Stimulated activated naive CD8-positive, alpha-beta T cell treated with anti-CD3 and anti-CD28 coated beads, Interleukin-15, Interleukin-2, amounts not matched to agents 100 U/mL and 50 U/mL, for 24 hours (primary cell): ENCODE measurements at regions not wholly inside any gene's neighbourhood (a gene's known extent, or its start where the extent isn't known, plus 50 kb on each side); places are given as distances from the start of the nearest gene placed in this dataset.
"Not testable (repeated sequence)": the region's sequence is repeated elsewhere in the genome, so short reads cannot be mapped to it uniquely, and the experiment has no call there.

Experiments used
- ATAC-seq: fragments of 150-1000 bp; cut with Tn5 transposase; one replicate; pipeline ENCODE4 v1.10.0; 2021
- DNase-seq: peaks from one replicate; pipeline ENCODE4 v3.0.0; 2021

DNA sequence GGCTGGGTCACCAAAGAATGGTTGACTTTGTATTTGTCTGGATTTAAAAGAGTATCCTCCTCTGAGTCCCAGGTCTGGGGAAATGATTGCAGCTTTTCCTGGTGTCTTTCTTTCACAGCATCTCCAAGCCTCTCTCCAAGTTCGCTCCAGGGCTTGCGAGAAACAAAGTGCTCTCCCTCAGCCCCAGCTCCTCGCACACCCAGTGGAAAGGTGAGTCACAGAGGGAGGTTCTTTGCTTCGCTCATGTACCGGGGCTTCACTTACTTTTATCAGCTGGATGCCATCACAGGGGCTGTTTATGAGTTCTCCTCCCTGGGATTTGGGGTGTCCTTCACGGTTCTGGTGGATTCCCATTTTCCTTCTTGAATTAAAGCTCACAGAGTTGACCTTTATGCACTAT, 252.2 kb upstream of the PLPP4 start:
- no peak for DNase-seq
- ATAC-seq, result no peak

- ATAC-seq (no peak), DNase-seq (no peak)
Measured at GRCh38 chr10:120205368-120206018, 251.5 kb upstream of the PLPP4 start.

DNA sequence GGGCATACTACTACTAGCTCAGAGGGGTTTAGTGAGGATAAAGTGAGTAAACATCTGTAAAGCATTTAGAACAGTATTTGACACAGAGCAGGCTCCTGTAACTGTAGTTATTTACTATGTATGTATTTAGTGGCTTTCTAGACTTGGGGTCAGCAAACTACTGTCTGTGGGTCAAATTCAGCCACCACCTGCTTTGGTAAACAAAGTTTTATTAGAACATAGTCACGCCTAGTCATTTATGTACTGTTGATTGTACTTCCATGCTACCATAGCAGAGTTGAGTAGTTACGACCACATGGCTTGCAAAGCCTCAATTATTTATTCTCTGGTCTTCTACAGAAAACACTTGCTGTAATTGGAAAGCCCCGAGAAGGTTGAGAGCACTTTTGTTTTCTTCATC, 248.5 kb upstream of the PLPP4 start:
- ATAC-seq (no peak), DNase-seq (no peak)

DNA sequence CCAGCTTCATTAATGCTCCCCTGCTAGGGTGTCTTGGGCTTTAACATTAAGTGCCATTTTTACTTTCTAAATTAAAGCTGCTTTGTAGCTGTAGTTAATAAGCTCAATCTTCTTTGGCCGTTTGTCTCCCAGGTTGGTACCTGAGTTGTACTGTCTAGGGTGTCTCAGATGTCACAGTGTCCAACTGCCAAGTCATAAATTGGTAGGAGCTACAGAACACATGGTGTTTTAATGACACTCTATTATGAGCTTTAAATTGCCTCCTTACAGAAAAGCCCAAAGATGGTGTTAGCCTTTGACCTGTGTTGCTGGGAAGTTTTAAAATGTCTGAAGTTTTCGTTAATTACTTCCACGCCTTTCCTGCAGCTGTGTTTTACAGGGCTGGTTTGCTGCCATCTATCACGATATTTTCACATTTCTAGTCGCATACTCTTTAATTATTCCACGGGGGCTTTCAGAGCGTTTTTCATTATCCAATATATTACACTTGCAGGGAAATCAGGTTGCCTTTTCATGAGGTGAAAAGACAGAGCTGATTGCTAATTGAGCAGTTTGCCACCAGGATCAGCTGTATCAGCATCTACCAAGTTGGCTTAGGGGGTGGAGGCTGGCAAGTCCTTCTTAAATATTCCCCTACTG, 247.8 kb upstream of the PLPP4 start:
- ATAC-seq (no peak), DNase-seq (no peak)

- no peak for DNase-seq
- no peak for ATAC-seq
Measured at GRCh38 chr10:120212275-120212674, 244.8 kb upstream of the PLPP4 start.

GRCh38 chr10:120213283-120213682, 243.7 kb upstream of the PLPP4 start:
- not testable (repeated sequence) for DNase-seq, ATAC-seq

- DNase-seq (no peak), ATAC-seq (no peak)
Measured at GRCh38 chr10:120217736-120218135, 239.3 kb upstream of the PLPP4 start.

DNA sequence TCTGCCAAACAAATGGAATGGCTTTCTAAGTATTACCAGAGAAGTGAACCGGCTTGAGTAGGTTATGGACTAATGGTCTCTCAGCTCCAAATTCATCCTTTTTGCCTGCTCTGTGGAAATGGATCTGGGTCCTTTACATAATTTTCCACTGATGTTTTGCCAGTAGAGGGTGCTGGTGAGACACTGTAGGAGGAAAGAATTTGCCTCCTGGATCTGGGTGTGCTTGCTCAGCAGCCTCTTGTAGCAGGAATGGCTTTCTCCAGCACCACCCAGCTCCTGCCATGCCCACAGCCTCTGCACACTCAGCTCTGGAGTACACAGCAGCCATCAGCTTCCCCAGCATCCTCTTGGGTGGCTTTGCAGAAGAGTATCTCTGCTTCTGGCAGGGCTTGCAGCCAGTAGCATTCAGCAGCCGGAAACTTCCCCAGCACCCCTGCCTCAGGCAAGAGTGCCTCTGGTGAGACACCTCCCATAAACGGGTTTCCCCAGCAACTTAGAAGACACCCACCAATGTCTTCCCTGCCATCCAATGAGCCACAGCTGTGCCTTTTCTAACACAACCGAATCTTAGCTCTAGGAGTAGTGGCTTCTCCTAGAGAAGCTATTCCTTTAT, 235.0 kb upstream of the PLPP4 start:
- DNase-seq, result peak; percentile 6
- ATAC-seq, result no peak

DNA sequence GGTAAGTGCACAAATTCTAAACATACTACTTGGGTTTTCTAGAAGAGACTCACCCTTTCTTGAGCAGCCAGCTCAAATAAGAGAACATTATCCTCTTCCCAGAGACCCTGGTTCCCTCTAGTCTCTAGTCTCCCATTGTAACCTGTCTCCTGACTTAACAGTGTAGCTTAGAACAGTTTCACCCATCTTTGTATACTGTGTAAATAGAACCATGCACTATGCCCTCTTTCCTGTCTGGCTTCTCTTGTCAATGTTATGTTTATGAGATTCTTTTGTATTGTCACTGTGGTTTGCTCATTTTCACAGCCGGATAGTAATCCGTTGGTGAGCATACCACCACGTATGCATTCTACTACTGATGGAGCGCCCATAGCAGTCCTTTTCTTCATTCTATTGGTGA, 227.4 kb upstream of the PLPP4 start:
- no peak for ATAC-seq
- DNase-seq, result no peak

- not testable (repeated sequence) for DNase-seq, ATAC-seq
Measured at GRCh38 chr10:120239695-120240094, 217.3 kb upstream of the PLPP4 start.

DNA sequence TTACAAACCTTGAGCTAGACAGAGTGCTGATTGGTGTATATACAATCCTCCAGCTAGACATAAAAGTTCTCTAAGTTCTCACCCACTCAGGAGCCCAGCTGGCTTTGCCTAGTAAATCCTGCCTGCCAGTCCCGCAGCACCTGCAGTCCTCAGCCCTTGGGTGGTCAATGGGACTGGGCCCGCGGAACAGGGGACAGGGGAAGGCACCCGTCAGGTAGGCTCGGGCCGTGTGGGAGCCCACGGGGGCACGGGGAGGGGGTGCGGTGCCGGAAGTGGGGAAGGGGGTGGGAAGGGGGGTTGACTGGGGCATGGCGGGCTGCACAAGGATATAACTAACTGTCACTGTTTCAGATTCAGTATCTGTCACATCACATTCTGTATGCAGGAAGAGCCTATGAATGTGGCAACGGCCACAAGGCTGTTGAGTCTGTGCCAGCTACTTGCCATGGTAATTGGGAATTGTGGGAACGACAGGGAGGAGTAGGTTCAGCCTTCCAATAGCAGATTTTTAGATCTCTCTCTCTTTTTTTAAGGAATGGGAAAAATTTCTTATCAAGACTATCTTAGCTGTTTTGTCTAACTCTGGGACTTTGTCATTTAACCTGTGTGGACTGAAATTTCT, 205.1 kb upstream of the PLPP4 start:
- DNase-seq, result no peak
- no peak for ATAC-seq

DNA sequence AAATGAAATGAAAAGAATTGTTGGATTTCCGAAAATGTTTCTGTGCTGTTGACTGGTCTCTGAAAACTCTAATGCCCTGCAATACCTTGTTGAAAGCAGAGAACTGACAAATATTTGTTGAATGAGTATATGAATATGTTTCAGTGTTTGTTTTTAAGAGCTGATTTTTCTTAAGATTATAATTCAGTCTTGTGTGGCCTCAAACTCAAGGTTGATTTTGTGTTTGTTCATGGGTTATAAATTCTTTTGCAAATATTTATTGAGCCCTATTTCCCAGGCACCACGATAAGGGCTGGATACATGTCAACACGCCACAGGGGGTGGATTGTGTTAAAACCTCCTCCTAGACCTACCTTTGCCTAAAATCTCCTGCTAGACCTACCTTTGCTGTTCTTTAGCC, 203.9 kb upstream of the PLPP4 start:
- ATAC-seq (no peak), DNase-seq (no peak)

GRCh38 chr10:120260456-120260855, 196.6 kb upstream of the PLPP4 start:
- DNase-seq (no peak), ATAC-seq (no peak)

- DNase-seq, result no peak
- no peak for ATAC-seq
Measured at GRCh38 chr10:120262857-120263547, 194.0 kb upstream of the PLPP4 start.

GRCh38 chr10:120266022-120266421, 191.0 kb upstream of the PLPP4 start:
- DNase-seq, result no peak
- ATAC-seq, result no peak

GRCh38 chr10:120270906-120271305, 186.1 kb upstream of the PLPP4 start:
- no peak for DNase-seq
- no peak for ATAC-seq

DNA sequence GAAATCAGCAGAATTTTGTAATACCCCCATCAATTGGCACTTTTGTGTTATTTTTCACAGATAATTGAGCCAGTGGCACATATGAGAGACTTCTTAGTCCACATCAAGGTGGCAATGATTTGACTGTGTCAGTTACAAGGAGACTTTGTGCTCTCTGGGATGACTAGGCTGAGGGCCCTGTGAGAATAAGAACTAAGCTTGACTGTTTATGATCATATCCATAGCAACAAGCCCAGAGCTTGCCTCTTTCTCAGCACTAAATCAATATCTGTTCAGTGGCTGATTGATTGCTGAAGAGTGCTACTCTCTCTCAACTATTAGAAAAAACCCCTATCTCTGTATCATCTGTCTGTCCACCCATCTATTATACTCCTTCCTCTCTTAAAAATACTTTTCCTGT, 185.3 kb upstream of the PLPP4 start:
- no peak for ATAC-seq

DNA sequence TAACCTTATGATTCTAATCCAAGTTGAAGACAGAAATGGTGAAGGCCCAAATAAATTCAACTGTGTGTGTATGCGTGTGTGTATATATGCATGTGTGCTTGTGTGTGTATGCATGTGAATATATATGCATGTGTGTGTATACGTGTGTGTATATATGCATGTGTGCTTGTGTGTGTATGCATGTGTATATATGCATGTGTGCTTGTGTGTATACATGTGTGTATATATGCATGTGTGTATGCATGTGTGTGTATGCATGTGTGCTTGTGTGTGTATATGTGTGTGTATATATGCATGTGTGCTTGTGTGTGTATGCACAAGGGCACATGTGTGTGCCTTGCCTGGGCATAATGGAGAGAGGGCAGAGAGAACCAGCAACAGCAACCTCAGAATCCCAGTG, 184.7 kb upstream of the PLPP4 start:
- no peak for DNase-seq
- ATAC-seq, result no peak

More for the DNA sequence above, 185.3 kb upstream of the PLPP4 start:
- no peak for DNase-seq

DNA sequence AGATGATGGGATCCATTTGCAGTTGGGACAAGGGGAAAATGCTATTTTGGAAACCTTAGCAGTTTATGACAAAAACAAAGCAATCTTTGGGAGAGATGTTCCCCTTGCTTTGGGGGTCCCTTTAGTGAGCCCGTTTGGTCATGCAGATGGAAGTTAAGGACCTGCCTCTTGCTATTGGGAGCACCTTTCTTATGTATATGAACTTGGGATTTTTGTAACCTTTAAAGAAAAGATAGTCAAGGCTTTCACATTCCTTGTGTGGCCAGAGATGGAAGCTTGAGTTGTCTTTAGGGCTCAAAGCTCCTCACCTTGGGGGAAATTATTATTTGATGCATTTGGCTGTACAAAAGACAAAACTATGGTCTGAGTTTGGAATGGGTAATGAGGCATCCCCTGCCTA, 179.0 kb upstream of the PLPP4 start:
- DNase-seq (no peak), ATAC-seq (no peak)

GRCh38 chr10:120279196-120279595, 177.8 kb upstream of the PLPP4 start:
- no peak for ATAC-seq
- DNase-seq, result no peak

- DNase-seq (no peak), ATAC-seq (no peak)
Measured at GRCh38 chr10:120282421-120282820, 174.6 kb upstream of the PLPP4 start.

GRCh38 chr10:120282846-120283492, 174.1 kb upstream of the PLPP4 start:
- DNase-seq, result no peak
- ATAC-seq, result no peak
